NT2/D1 (cell line): ENCODE measurements at regions not wholly inside any gene's neighbourhood (a gene's known extent, or its start where the extent isn't known, plus 50 kb on each side); places are given as distances from the start of the nearest gene placed in this dataset.

Source experiments
- YY1 ChIP-seq: IDR thresholded peaks from 2 replicates; pipeline ENCODE4 v1.6.1; 2011; ENCODE audit not compliant: insufficient read length, insufficient read depth
- ZNF274 ChIP-seq: IDR thresholded peaks from 2 replicates; pipeline ENCODE4 v1.6.1; 2011; ENCODE audit warnings: mild to moderate bottlenecking, low read depth, low read length

- TF ChIP-seq ZNF274 (no peak), YY1 (no peak)
These were observed 60.3 kb upstream of the AGPS start for GRCh38 chr2:177332026-177332991.
